Fibroblast of skin of abdomen (primary cell): ENCODE measurements at regions not wholly inside any gene's neighbourhood (a gene's known extent, or its start where the extent isn't known, plus 50 kb on each side); places are given as distances from the start of the nearest gene placed in this dataset.
A peak's percentile ranks its signal among the peaks of the same experiment; 100 is the strongest.

Source experiments
- DNase-seq: peaks from one replicate; pipeline ENCODE4 v3.0.0-alpha.2; 2013

- DNase-seq: no peak
Measured at GRCh38 chr12:38585086-38585485, 268.5 kb downstream of the ALG10B start.

GRCh38 chr12:38586789-38587188 is 270.2 kb downstream of the ALG10B start:
- peak; percentile 8 for DNase-seq

- no peak for DNase-seq
Measured at GRCh38 chr12:38587594-38587993, 271.0 kb downstream of the ALG10B start.

GRCh38 chr12:38588624-38589305 is 272.2 kb downstream of the ALG10B start:
- no peak for DNase-seq

- no peak for DNase-seq
Measured at GRCh38 chr12:38589306-38589632, 272.7 kb downstream of the ALG10B start.

GRCh38 chr12:38601949-38602348 is 285.4 kb downstream of the ALG10B start:
- no peak for DNase-seq
